CD4-positive, alpha-beta T cell treated with Interferon alpha-2 for 1 hour (primary cell): ENCODE measurements at regions not wholly inside any gene's neighbourhood (a gene's known extent, or its start where the extent isn't known, plus 50 kb on each side); places are given as distances from the start of the nearest gene placed in this dataset.

ENCODE experiments used
- DNase-seq, 2 donors: peaks; one replicate each; pipeline ENCODE4 v3.0.0-alpha.2; 2020 to 2022

DNA sequence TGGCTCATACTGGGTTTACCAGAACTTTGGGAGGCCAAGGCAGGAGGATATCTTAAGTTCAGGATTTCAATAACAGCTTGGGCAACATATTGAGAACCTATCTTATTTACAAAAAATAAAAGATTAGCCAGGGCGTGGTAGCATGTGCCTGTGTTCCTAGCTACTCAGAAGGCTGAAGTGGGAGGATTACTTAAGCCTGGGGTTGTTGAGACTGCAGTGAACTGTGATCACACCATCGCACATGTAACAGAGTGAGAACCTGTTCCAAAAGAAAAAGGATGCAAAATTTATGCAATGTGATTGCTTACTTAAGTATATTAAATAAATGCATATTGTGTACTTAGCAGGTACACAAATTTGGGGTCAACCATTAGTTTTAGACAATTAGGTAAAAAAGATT is 768.9 kb upstream of the CDH7 start:
- DNase-seq: no peak

DNA sequence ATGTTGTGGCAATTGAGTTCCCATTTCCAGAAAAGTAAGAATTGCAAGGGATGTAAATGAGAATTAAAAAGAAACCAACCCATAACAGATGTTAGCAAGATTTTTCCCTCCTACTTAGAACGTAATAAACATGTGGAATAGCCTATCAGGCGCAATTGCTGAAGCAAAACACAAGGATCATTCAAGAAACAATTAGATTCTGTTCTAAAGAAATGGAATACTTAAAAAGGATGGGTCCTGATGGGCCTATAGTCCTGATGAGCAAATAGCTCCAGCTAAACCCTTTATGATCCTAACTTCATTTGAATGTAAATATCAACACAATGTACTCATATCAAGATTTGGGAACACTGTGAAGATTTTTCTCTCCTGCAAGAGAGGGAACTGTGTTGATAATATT is 771.0 kb upstream of the CDH7 start:
- no peak for DNase-seq

DNA sequence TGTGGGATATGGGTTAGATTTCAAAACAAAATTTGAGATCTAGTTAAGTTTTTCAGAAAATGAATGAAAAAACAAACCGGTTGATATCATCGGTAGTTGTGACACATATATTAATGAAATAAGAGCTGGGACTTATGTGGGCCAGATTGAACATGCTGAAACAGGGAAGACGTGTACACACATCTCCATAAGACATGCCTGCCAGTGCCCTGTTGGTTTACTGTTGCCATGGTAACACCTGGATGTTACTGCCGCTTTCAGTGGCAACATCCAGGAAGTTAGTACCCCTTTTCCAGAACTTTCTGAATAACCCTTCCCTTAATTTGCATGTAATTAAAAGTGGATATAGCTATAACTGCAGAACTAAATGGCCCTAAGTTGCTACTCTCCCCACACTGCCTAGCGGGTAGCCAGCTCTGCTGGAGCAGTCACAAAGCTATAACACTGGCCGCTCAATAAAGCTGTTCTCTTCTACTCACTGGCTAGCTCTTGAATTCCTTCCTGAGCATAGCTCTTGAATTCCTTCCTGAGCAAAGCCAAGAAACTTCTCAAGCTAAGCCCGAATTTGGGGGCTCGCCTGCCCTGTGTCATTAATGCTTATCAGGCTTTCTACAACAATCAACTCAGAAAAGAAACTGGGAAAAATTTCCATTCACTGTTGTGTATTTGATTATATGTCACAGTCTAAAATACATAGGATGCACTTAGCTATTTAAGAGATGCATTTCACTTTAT is 776.3 kb upstream of the CDH7 start:
- DNase-seq: no peak

DNA sequence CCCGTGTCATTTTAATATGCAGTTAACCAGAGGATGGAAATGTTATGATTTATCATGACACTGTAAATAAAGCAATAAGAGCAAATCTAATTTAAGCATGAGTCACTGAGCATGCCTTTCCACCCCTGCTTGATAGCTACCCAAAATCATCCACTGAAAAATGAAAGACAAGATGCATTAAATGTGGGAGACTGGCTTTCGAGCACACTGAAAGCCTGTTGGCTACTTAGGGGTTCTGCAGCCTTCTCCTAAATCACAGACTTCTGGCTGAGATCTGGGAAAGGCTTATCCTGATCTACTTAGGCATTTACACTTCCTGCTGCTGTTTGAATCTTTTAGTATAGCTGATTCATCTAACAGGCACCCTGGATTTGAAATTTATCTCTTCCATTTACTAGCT is 778.3 kb upstream of the CDH7 start:
- DNase-seq: no peak

GRCh38 chr18:64966667-64967066 is 784.1 kb upstream of the CDH7 start:
- no peak for DNase-seq

DNA sequence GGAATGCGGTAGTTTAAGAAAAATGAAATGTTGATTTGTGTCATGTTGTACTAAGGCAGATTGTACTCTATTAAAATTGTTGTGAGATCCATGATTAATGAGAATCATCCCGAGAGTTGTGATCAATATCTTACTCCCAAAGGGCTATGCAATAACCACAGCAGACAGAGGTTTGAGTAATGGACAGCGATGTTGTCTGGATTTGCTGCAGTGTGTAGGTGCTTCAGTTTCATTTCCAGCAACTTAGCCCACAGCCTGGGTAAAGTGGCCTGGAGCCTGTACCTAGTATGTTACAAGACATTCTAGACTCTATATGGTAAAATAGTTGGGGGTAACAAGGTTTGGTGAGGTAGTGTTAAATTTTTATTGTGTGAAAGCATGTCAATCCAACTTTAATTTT is 794.3 kb upstream of the CDH7 start:
- no peak for DNase-seq

- DNase-seq: no peak
Observed at GRCh38 chr18:64949885-64950284, 800.9 kb upstream of the CDH7 start.

DNA sequence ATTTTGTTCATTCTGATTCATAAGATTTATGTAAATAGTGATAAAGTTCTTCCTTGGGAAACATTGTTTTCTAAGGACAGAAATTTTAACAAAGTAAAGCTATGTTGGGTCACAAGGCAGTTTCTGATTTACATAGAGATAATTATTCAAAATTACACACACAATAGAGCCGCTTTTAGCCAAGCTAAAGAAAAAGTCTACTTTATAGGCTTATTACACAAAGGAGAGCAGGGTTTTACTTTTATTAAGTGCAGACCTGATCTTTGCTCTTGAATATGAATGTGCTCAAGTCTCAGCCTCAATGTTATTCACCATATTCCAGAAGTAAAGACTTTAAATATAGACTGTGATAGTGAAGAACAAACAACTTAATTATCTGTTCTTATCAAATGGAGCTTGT is 787.8 kb upstream of the LINC00305 start:
- no peak for DNase-seq

DNA sequence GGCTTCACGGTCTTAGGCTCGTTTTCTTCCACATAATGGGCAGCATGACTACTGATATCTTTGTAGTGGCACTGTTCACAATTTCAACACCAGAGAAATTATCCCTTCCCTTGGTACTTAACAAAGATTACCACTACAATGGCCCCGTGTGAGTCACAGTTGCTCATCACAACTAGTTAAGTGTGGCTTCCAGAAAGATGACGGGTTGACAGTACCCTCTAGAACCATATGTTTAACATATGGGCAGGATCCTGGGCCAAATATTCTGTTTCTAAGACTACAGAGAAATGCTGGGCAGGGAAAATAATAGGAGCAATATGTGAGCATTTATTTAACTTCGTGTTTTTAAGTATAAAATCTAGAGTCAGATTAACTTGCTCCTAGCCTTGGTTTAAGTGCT is 780.1 kb upstream of the LINC00305 start:
- no peak for DNase-seq

- DNase-seq: no peak
Observed at GRCh38 chr18:64919971-64920570, 771.2 kb upstream of the LINC00305 start.

DNA sequence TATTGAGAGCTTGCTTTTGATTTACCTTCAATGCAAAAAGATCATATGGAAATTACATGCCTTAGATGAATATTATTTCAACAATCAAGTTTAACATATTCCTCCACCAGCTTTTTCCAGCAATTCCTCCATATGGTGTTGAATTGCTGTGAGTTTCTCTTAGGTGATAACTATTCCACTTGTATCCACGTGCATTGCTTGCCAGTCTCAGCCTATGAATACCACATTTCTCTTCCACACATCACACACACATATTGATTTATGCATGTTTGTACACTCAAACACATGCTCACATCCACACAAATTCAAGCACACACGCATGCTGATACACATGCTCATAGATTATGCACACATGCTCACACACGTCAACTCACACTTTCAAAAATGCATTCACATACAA is 770.0 kb upstream of the LINC00305 start:
- no peak for DNase-seq

GRCh38 chr18:64893349-64893748 is 744.5 kb upstream of the LINC00305 start:
- no peak for DNase-seq

DNA sequence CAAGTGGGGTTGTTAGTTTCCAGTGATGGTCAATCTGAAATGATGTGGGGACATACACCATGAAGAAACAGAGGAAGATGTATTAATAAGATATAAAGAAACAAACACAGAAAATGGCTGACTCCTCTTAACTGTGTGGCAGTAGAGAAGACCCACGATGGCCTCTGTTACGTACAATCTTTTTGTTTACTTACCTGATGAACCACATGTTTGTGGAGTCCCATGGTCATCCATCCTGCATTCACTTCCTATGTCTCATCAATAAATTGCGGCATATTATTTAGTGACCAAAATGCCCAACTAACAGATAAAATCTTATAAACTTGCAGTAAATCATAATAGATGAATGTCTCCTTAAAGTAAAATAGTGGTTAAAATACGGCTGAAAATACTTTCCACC is 740.1 kb upstream of the LINC00305 start:
- DNase-seq: no peak

GRCh38 chr18:64886995-64887394 is 738.1 kb upstream of the LINC00305 start:
- no peak for DNase-seq

DNA sequence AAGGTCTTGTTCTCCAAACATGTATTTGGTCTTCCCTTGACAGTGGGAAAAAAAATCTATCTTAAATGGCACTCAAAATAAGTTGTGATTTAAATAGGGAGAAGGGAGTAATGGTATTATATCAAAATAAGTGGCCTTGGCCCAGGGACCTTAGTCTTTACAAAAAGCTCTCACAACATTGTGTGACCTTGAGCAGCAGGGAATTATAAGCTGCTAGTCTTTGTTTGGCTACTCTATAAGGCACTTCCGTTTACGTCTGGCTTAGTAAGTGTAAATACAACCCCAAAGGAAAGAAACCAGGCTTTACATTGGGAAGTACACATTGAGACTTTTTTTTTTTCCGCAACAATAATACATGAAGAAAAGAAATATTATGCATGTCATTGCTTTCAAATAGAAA is 734.0 kb upstream of the LINC00305 start:
- no peak for DNase-seq

GRCh38 chr18:64876833-64877232 is 727.9 kb upstream of the LINC00305 start:
- DNase-seq: no peak

- DNase-seq: no peak
Observed at GRCh38 chr18:64872710-64873458, 724.0 kb upstream of the LINC00305 start.

DNA sequence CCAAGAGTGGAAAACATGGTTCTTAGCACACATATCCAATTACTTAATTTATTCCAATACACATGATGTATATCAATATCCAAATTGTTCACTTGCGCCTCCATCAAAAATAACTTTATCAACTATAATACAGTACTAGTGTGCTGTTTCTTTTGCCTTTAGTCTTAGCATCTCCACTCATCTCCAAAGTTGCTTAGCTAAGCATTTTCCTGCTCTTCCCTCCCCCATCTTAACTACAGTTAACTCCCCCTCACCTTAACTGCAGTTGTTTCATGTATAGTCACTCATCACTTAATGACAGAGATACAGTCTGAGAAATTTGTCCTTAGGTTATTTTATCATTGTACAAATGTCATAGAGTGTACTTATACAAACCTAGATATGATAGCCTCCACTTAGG is 705.2 kb upstream of the LINC00305 start:
- DNase-seq: no peak

GRCh38 chr18:64852281-64852680 is 703.4 kb upstream of the LINC00305 start:
- DNase-seq: no peak

GRCh38 chr18:64851726-64852125 is 702.8 kb upstream of the LINC00305 start:
- DNase-seq: no peak

- no peak for DNase-seq
Observed at GRCh38 chr18:64850791-64851190, 701.9 kb upstream of the LINC00305 start.

DNA sequence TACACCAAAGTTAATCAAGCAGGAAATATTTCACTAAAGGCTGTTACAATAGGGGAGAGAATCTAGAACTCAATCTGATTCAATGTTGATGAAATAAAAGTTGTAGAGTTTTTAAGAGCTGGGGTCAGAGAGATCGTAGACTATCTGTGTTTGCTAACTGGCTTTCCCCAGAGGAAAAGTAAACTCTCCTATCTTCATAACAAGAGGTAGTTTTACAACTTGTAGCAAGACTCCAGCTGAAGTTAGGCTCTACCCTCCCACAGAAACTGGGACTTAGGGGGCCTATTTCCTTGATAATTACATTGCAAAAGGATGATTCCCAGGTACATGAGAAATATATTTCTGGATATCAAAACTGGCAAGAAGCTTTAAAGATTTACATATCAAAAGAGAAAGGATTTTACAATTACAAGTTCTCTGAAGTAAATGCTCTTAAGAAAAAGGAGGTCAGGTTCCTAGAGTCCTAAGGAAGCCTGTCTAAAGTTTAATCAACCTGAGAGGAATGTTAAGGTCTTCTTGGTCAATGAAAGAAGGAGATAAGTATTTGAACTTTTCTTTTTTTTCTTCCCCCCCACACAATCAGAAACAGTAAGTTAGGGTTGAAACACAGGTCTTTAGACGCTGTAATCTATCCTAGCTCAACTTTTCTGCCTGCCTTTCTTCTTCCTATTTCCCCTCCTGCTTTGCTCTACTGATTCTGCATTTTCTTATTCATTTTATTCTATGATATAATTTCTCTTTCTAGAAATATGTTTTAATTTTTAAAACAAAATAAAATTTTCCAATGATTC is 692.2 kb upstream of the LINC00305 start:
- DNase-seq: no peak

- DNase-seq: no peak
Observed at GRCh38 chr18:64810354-64810753, 661.5 kb upstream of the LINC00305 start.
